ENCODE measurements at regions not wholly inside any gene's neighbourhood (a gene's known extent, or its start where the extent isn't known, plus 50 kb on each side); places are given as distances from the start of the nearest gene placed in this dataset.

DNA sequence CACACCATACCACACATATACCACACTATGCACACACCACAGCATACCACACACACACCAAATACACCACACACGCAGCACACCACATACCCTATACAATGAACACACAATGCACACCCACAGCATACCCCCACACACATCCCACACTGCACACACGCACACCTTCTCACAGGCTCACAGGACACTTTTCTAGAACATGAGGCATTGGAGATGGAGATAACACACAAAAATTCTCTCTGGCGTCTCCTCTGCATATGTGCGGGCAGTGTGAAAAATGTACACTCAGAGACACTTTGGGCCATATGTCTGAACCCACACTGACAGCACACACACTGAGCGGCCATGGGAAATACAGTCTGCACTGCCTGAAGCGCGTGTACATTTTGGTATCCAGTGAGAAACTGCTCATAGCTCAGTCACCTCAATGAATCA is 278.1 kb downstream of the GADD45G start:
- Mint-ChIP-seq H3K9me3 (no peaks in the 10 kb centered on the region), H3K27ac (no peak overlapping the region), H3K27me3 (ENCODE audit: low read depth in 3 of 3) (no peaks in the 10 kb centered on the region), H3K4me3 (no peak overlapping the region), H3K4me1 (no peaks in the 10 kb centered on the region), H3K36me3 (no peaks in the 10 kb centered on the region)
- WGBS (ENCODE audit: insufficient coverage), result 100% methylated on average over 2 of the region's 7 CpGs
- Histone ChIP-seq H3K36me3 (replicated peaks in 1 of 2; ENCODE audit: control insufficient read depth in 1 of 2, insufficient read depth in 2 of 2, low read length in 2 of 2) (no peaks in the 10 kb centered on the region), H4K20me1 (ENCODE audit: insufficient read depth, low read length) (no peaks in the 10 kb centered on the region), H3K4me2 (replicated peaks; ENCODE audit: extremely low read depth, low read length, poor library complexity, severe bottlenecking) (no peak overlapping the region), H3K4me1 (ENCODE audit: control insufficient read depth in 1 of 2, insufficient read depth in 2 of 2, low read length in 2 of 2) (no peaks in the 10 kb centered on the region), H3K27ac (ENCODE audit: low read depth in 1 of 2, low read length in 2 of 2) (no peak overlapping the region), H3K4me3 (replicated peaks in 1 of 3; ENCODE audit: low read depth in 2 of 3, low read length in 3 of 3) (no peak overlapping the region), H3K79me2 (ENCODE audit: insufficient read depth, low read length) (no peaks in the 10 kb centered on the region), H3K27me3 (ENCODE audit: control insufficient read depth in 2 of 2, insufficient read depth in 2 of 2, low read length in 2 of 2) (no peaks in the 10 kb centered on the region), H3K9me3 (replicated peaks in 1 of 2; ENCODE audit: control insufficient read depth in 1 of 2, insufficient read depth in 1 of 2, low read length in 2 of 2) (no peaks in the 10 kb centered on the region), H2AFZ (ENCODE audit: insufficient read depth, low read depth, low read length, poor library complexity, severe bottlenecking) (no peak overlapping the region), H3K9ac (ENCODE audit: insufficient read depth, low read length, poor library complexity, severe bottlenecking) (no peak overlapping the region)
- no peak for DNase-seq
- TF ChIP-seq, protein P1, sequence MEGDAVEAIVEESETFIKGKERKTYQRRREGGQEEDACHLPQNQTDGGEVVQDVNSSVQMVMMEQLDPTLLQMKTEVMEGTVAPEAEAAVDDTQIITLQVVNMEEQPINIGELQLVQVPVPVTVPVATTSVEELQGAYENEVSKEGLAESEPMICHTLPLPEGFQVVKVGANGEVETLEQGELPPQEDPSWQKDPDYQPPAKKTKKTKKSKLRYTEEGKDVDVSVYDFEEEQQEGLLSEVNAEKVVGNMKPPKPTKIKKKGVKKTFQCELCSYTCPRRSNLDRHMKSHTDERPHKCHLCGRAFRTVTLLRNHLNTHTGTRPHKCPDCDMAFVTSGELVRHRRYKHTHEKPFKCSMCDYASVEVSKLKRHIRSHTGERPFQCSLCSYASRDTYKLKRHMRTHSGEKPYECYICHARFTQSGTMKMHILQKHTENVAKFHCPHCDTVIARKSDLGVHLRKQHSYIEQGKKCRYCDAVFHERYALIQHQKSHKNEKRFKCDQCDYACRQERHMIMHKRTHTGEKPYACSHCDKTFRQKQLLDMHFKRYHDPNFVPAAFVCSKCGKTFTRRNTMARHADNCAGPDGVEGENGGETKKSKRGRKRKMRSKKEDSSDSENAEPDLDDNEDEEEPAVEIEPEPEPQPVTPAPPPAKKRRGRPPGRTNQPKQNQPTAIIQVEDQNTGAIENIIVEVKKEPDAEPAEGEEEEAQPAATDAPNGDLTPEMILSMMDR (IDR thresholded peaks at IDR 0.05), result no peak
- intact Hi-C loops (cut with micrococcal nuclease), result no loop called here

GRCh38 chr9:89883401-89884341 is 278.9 kb downstream of the GADD45G start:
- H3K27ac Mint-ChIP-seq, result no peak overlapping the region

More at GRCh38 chr9:89883401-89884341, 278.9 kb downstream of the GADD45G start:
- Mint-ChIP-seq H3K4me3 (no peak overlapping the region), H3K27me3 (ENCODE audit: low read depth in 3 of 3) (no peaks in the 10 kb centered on the region), H3K4me1 (no peaks in the 10 kb centered on the region), H3K36me3 (no peaks in the 10 kb centered on the region), H3K9me3 (no peaks in the 10 kb centered on the region)
- H3K27ac ChIP-seq (ENCODE audit: low read depth in 1 of 2, low read length in 2 of 2), result no peak overlapping the region
- H3K4me1 ChIP-seq (ENCODE audit: control insufficient read depth in 1 of 2, insufficient read depth in 2 of 2, low read length in 2 of 2), result no peaks in the 10 kb centered on the region
- DNase-seq, result no peak
- H3K4me2 ChIP-seq (replicated peaks; ENCODE audit: extremely low read depth, low read length, poor library complexity, severe bottlenecking), result no peak overlapping the region
- TF ChIP-seq, protein P1 (IDR thresholded peaks at IDR 0.05), result no peak
- no peaks in the 10 kb centered on the region for H3K9me3 ChIP-seq (replicated peaks in 1 of 2; ENCODE audit: control insufficient read depth in 1 of 2, insufficient read depth in 1 of 2, low read length in 2 of 2)
- no peaks in the 10 kb centered on the region for H3K36me3 ChIP-seq (replicated peaks in 1 of 2; ENCODE audit: control insufficient read depth in 1 of 2, insufficient read depth in 2 of 2, low read length in 2 of 2)
- 94% methylated on average over 7 of the region's 12 CpGs for WGBS (ENCODE audit: insufficient coverage)
- no peak overlapping the region for H3K9ac ChIP-seq (ENCODE audit: insufficient read depth, low read length, poor library complexity, severe bottlenecking)
- no peak overlapping the region for H3K4me3 ChIP-seq (replicated peaks in 1 of 3; ENCODE audit: low read depth in 2 of 3, low read length in 3 of 3)
- H2AFZ ChIP-seq (ENCODE audit: insufficient read depth, low read depth, low read length, poor library complexity, severe bottlenecking), result no peak overlapping the region
- intact Hi-C loops (cut with micrococcal nuclease), result no loop called here
- no peaks in the 10 kb centered on the region for H3K27me3 ChIP-seq (ENCODE audit: control insufficient read depth in 2 of 2, insufficient read depth in 2 of 2, low read length in 2 of 2)
- H3K79me2 ChIP-seq (ENCODE audit: insufficient read depth, low read length), result no peaks in the 10 kb centered on the region
- H4K20me1 ChIP-seq (ENCODE audit: insufficient read depth, low read length), result no peaks in the 10 kb centered on the region
